ENCODE measurements at regions not wholly inside any gene's neighbourhood (a gene's known extent, or its start where the extent isn't known, plus 50 kb on each side); places are given as distances from the start of the nearest gene placed in this dataset.

GRCh38 chr13:84455143-84455905 lies 573.0 kb upstream of the SLITRK1 start:
- no peak overlapping the region for H3K27ac ChIP-seq (ENCODE audit: control insufficient read depth, insufficient read depth)
- whole genome bisulfite sequencing (ENCODE audit: insufficient coverage, insufficient replicate concordance, low lambda C conversion rate, missing lambda C conversion rate), result 15% methylated on average over 7 of the region's 7 CpGs
- no peak for FAIRE-seq

More at GRCh38 chr13:84455143-84455905, 573.0 kb upstream of the SLITRK1 start:
- Histone ChIP-seq H3K27me3 (replicated peaks in 1 of 2; ENCODE audit: control insufficient read depth in 2 of 2, insufficient read depth in 2 of 2, low read length in 1 of 2) (no peaks in the 10 kb centered on the region), H3K4me1 (ENCODE audit: control insufficient read depth, insufficient read depth, low read length) (no peaks in the 10 kb centered on the region), H4K20me1 (ENCODE audit: control insufficient read depth, insufficient read depth) (no peaks in the 10 kb centered on the region), H2AFZ (ENCODE audit: control insufficient read depth, low read depth, low read length) (no peak overlapping the region), H3K4me3 (no peak overlapping the region), H3K9ac (ENCODE audit: control insufficient read depth, insufficient read depth, low read length) (no peak overlapping the region), H3K36me3 (ENCODE audit: control insufficient read depth in 2 of 2, insufficient read depth in 2 of 2, low read length in 1 of 2) (no peaks in the 10 kb centered on the region), H3K9me3 (replicated peaks; ENCODE audit: control insufficient read depth, insufficient read depth, low read length) (no peaks in the 10 kb centered on the region), H3K4me2 (ENCODE audit: control insufficient read depth, insufficient read depth) (no peak overlapping the region), H3K79me2 (ENCODE audit: control insufficient read depth, insufficient read depth, low read length) (no peaks in the 10 kb centered on the region)
- BruUV-seq (replicated peaks), result no TSS peak
- ATAC-seq (peak; percentile 74), DNase-seq (ENCODE audit: low read depth, low spot score) (no peak)
- TF ChIP-seq CTCF (IDR thresholded peaks at IDR 0.05 in 2 of 3, conservative IDR thresholded peaks at IDR 0.05 in 1 of 3; ENCODE audit: control insufficient read depth in 2 of 3, extremely low read depth in 1 of 3, insufficient read depth in 1 of 3, low read depth in 3 of 3, low read length in 3 of 3) (peak in 1 of 3 experiments; percentile 22; a peak in 2 of 6 replicates), PML (IDR thresholded peaks at IDR 0.05; ENCODE audit: low read length) (no peak)
- CTCF ChIA-PET, result interaction anchor here (0.8 to 5.2 kb wide), 12 partner anchors 17 to 252 kb away, joined by 3 to 51 read pairs (median 4); no protein-coding TSS in a partner anchor
- in situ Hi-C loops (cut with MboI) (no loop called here), intact Hi-C loops (cut with micrococcal nuclease; ENCODE audit: unreplicated experiment) (no loop called here)
- SMC1A ChIA-PET (ENCODE audit: uncharacterized antibody, unreplicated experiment), result interaction anchor here (1.0 to 4.7 kb wide), 12 partner anchors 8 to 388 kb away, joined by 3 to 31 read pairs (median 4); no protein-coding TSS in a partner anchor
- POLR2A ChIA-PET, result interaction anchor here (1.3 kb wide), 1 partner anchor 119 kb away, joined by 3 read pairs; no protein-coding TSS in a partner anchor
- RAD21 ChIA-PET (ENCODE audit: unreplicated experiment), result interaction anchor here (0.8 to 2.4 kb wide), 6 partner anchors 7 to 229 kb away, joined by 3 to 10 read pairs (median 3); no protein-coding TSS in a partner anchor
